HL-60 (cell line): ENCODE measurements at regions not wholly inside any gene's neighbourhood (a gene's known extent, or its start where the extent isn't known, plus 50 kb on each side); places are given as distances from the start of the nearest gene placed in this dataset.

ENCODE experiments used
- GABPA ChIP-seq: IDR thresholded peaks from 2 replicates; pipeline ENCODE4 v1.6.1; 2012; ENCODE audit warnings: low read depth
- POLR2AphosphoS5 ChIP-seq: IDR thresholded peaks from 2 replicates; pipeline ENCODE4 v1.6.1; 2012; ENCODE audit warnings: low read depth
- SPI1 ChIP-seq: IDR thresholded peaks from 2 replicates; pipeline ENCODE4 v1.6.1; 2012; ENCODE audit warnings: low read depth, mild to moderate bottlenecking, borderline replicate concordance
- TF ChIP-seq, protein P1 (sequence below): IDR thresholded peaks from one replicate; pipeline ENCODE4 v1.5.1; 2011; ENCODE audit warnings: low read length, control low read depth, inconsistent platforms; ENCODE audit not compliant: insufficient read depth

DNA sequence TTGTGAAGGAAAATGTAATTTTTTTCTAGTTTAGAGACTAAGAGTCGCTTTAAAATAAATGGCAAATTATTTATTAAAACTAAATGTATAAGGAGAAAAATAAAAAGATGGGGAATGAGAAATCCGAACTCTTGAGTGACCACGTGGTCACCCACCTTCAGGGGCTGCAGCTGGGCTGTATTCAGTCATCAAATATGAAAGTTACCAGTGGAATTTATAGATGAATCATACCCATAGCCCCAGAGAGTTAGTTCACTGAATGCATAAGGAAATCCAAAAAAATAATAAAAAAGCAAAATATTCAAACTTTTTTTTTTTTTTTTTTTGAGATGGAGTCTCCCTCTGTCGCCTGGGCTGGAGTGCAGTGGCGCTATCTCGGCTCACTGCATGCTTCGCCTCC lies 947.7 kb upstream of the ADGRB3 start:
- TF ChIP-seq POLR2AphosphoS5 = no peak
- TF ChIP-seq, protein P1, sequence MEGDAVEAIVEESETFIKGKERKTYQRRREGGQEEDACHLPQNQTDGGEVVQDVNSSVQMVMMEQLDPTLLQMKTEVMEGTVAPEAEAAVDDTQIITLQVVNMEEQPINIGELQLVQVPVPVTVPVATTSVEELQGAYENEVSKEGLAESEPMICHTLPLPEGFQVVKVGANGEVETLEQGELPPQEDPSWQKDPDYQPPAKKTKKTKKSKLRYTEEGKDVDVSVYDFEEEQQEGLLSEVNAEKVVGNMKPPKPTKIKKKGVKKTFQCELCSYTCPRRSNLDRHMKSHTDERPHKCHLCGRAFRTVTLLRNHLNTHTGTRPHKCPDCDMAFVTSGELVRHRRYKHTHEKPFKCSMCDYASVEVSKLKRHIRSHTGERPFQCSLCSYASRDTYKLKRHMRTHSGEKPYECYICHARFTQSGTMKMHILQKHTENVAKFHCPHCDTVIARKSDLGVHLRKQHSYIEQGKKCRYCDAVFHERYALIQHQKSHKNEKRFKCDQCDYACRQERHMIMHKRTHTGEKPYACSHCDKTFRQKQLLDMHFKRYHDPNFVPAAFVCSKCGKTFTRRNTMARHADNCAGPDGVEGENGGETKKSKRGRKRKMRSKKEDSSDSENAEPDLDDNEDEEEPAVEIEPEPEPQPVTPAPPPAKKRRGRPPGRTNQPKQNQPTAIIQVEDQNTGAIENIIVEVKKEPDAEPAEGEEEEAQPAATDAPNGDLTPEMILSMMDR = no peak
- TF ChIP-seq SPI1 = no peak
- TF ChIP-seq GABPA = no peak
